Activated CD4-positive, CD25-positive, alpha-beta regulatory T cell treated with anti-CD3 and anti-CD28 coated beads, Interleukin-2, amount 50 U/mL, for 24 hours (primary cell): ENCODE measurements at regions not wholly inside any gene's neighbourhood (a gene's known extent, or its start where the extent isn't known, plus 50 kb on each side); places are given as distances from the start of the nearest gene placed in this dataset.
A peak's percentile ranks its signal among the peaks of the same experiment; 100 is the strongest.
"Not testable (repeated sequence)": the region's sequence is repeated elsewhere in the genome, so short reads cannot be mapped to it uniquely, and the experiment has no call there.

Experiments
- ATAC-seq, 2 donors: fragments of 150-1000 bp; cut with Tn5 transposase; one replicate each; pipeline ENCODE4 v1.10.0; 2021; ENCODE audit warnings: mild to moderate bottlenecking in 1 of 2, moderate library complexity in 1 of 2

DNA sequence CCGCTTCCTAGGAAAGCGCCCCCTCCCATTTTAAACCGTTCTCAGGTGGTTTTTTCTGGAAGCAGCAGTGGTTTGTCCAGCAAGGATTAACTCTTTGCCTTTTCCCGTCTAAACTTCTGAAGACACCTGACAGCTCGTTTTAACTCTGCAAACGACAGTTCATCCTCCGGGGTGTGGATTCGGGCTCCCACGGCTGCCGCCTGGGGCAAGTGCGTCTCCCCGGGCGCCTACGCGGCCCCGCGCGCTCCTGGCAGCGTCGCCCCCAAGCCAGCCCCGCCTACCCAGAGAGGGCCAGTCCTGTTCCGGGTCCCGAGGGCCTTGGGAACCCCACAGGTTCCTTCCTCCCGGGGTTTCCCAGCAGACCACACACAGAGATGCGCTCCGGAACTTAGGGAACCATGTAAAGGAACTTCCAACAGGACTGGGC is 54.4 kb downstream of the PRR18 start:
- no peak for ATAC-seq

- peak; percentile 47 to 55 for ATAC-seq
These were observed 54.9 kb downstream of the PRR18 start for GRCh38 chr6:166253281-166253681.

- ATAC-seq, result no peak
These were observed 55.6 kb downstream of the PRR18 start for GRCh38 chr6:166252601-166253000.

DNA sequence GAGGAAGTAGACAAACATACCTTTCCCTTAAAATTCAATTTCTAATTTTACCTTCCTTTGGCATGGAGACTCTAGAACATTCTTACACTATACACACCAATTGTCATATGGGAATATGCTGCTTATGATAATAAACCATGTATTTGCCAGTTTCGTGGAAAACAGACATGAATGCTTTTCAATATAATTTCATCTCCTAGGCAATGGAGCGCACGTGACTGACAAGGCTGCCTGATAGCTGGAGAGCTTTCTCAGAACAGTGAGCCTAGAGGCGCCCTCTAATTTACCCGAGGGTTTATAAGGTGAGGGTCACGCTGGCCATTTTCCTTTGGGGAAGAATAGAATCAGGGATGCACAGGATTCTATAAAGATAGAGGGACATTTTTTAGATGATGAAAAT is 56.5 kb downstream of the PRR18 start:
- ATAC-seq, result no peak

DNA sequence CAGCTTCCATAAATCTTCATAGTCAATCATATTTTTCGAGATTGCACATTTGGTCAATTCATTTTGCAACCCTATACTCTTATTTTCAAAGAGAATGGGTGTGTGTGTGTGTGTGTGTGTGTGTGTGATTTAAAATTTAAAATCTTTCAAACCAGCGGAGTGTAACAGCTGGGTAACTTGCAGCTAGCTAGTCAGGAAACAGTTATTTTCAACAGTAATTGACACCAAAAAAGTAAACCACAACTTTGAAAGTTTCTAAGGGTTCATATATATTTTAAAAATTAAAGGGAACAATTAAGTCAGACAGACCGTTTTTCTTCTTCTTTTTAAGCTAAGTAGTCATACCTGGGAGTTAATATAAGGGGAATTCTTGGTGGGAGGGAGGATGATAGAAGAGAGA is 57.0 kb downstream of the PRR18 start:
- ATAC-seq, result no peak

- not testable (repeated sequence) for ATAC-seq
These were observed 59.0 kb downstream of the PRR18 start for GRCh38 chr6:166249061-166249785.

GRCh38 chr6:166245148-166245547 is 63.0 kb downstream of the PRR18 start:
- ATAC-seq, result no peak

- ATAC-seq, result peak; percentile 88 to 89
These were observed 63.7 kb downstream of the PRR18 start for GRCh38 chr6:166244353-166245045.

- ATAC-seq, result no peak
These were observed 65.3 kb downstream of the PRR18 start for GRCh38 chr6:166242888-166243287.

- no peak for ATAC-seq
These were observed 66.2 kb downstream of the PRR18 start for GRCh38 chr6:166241974-166242373.

DNA sequence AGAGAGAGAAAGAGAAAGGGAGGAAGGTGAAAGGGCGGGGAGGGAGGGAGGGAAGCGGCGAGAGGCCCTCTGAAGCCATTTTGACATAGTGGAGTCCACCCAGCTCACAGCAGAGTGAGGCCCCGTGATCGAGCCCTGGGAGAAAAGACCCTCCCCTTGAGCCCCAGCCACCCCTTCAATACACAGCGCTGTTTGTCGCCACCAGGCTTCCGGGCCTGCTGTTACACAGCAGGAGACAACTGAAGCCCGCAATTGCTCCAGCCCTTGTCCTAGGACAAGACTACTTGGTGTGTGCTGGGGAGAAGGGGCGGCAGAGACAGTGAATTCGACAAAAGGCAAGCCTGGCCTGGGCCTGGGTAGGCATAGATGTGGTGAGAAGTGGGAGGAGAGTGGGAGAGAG is 67.3 kb downstream of the PRR18 start:
- ATAC-seq, result no peak

DNA sequence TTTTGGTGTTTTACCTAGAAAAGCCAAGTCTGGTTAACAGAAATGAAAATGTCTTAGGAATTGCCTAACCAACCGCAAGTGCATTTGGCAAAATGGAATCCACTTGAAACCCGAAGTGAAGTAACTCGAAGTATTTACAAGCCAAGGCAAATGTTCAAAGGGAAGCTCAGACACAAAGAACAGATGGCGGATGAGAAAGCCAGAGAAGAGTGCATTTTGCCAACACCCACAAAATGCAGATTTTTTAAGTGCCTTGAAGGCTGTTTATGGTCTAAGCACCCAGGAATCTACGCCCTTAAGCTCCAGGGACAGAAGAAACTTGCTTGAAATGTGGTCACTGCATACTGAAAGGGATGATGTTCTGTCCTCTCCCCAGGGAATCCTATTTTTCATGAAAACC is 70.0 kb upstream of the TBXT start:
- no peak for ATAC-seq

- ATAC-seq, result no peak
These were observed 68.9 kb upstream of the TBXT start for GRCh38 chr6:166236596-166236995.

- no peak for ATAC-seq
These were observed 68.1 kb upstream of the TBXT start for GRCh38 chr6:166235666-166236292.

GRCh38 chr6:166231181-166231580 is 63.5 kb upstream of the TBXT start:
- ATAC-seq, result not testable (repeated sequence)

- no peak for ATAC-seq
These were observed 61.3 kb upstream of the TBXT start for GRCh38 chr6:166228839-166229528.

DNA sequence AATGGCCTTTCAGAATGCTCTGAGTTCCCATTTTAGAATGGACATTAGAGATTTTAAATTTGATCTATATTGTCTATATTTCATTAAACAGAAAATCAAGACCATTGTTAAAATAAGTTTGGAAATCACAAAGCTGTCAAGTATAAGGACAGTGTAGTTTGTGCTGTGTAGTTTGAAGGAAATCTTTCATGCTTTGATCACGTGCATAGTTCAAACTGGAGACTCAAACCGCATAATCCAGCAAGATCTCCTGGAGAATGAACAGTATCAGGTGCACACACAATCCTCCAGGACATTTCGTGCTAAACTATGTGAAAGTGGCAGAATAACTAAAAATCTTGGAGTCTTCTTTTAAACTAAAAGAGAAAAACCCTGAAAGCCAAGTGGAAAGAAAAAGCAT is 60.8 kb upstream of the TBXT start:
- ATAC-seq, result no peak

GRCh38 chr6:166223079-166223478 is 55.4 kb upstream of the TBXT start:
- no peak for ATAC-seq

GRCh38 chr6:166222631-166223030 is 55.0 kb upstream of the TBXT start:
- no peak for ATAC-seq

DNA sequence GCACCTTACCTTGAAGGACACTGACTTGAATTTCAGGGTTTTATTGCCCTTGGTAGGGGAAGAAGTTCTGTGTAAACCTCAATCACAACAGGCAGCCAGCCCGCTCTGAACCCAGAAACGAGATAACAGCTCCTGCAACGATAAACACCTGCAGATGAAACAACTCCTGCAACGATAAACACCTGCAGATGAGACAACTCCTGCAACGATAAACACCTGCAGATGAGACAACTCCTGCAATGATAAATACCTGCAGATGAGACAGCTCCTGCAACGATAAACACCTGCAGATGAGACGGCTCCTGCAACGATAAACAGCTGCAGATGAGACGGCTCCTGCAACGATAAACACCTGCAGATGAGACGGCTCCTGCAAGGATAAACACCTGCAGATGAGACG is 54.0 kb upstream of the TBXT start:
- ATAC-seq, result no peak

DNA sequence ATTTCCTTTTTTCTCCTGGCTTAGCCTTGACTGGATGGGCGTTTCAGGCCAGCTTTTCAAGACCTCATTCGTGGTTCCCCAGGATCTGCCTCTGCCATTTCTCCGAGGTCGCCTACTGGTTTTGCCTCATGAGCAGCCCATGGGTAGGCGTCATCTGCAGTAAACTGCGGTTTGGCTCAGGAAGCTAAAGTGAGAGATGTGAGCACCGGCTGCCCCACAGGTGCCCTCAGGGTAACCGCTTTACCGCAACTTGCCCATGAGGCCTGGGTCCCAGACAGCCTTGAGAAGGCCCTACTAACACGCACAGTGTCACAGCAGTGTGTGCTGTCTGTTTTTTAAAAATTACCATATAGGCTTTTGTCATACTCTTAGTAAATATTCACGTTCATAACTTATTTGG is 53.4 kb upstream of the TBXT start:
- ATAC-seq, result peak in 1 of 2 donors; percentile 66
